Heart left ventricle (tissue), 16 donors: ENCODE measurements at regions not wholly inside any gene's neighbourhood (a gene's known extent, or its start where the extent isn't known, plus 50 kb on each side); places are given as distances from the start of the nearest gene placed in this dataset.

Experiments used
- ATAC-seq, 4 donors: fragments of 200-7000 bp; cut with Tn5 transposase; one replicate each; pipeline ENCODE4 v1.9.1; 2020 to 2022; ENCODE audit warnings: moderate library complexity in 4 of 4, mild to moderate bottlenecking in 3 of 4, moderate number of reproducible peaks in 1 of 4
- DNase-seq, 5 donors: peaks; one replicate each; pipeline ENCODE4 v3.0.0-alpha.2; 2020
- H3K27ac ChIP-seq, 12 donors: fragments of 200-600 bp; sonication (generic) in 4 of 12; one replicate each; pipeline versions ENCODE4 v1.5.0 to v1.8.0; 2016 to 2022; ENCODE audit warnings: mild to moderate bottlenecking in 2 of 12
- H3K27me3 ChIP-seq, 9 donors: fragments of 200-600 bp; sonication (generic) in 2 of 9; one replicate each; pipeline versions ENCODE4 v1.5.1 to v1.8.0; 2016 to 2022; ENCODE audit warnings: mild to moderate bottlenecking in 3 of 9
- H3K36me3 ChIP-seq, 9 donors: fragments of 200-600 bp; sonication (generic) in 2 of 9; one replicate each; pipeline versions ENCODE4 v1.5.0 to v1.8.0; 2018 to 2022; ENCODE audit warnings: mild to moderate bottlenecking in 2 of 9
- H3K4me1 ChIP-seq, 12 donors: fragments of 200-600 bp; sonication (generic) in 4 of 12; one replicate each; pipeline versions ENCODE4 v1.5.0 to v1.8.0; 2016 to 2022; ENCODE audit warnings: mild to moderate bottlenecking in 3 of 12
- H3K4me3 ChIP-seq, 12 donors: fragments of 200-600 bp; sonication (generic) in 4 of 12; one replicate each; pipeline versions ENCODE4 v1.5.0 to v1.8.0; 2017 to 2022; ENCODE audit warnings: mild to moderate bottlenecking in 9 of 12, moderate library complexity in 4 of 12
- H3K9me3 ChIP-seq, 12 donors: fragments of 200-600 bp; sonication (generic) in 4 of 12; one replicate each; pipeline versions ENCODE4 v1.5.0 to v1.8.0; 2016 to 2022; ENCODE audit warnings: mild to moderate bottlenecking in 1 of 12
- CTCF ChIP-seq, 12 donors: fragments of 200-600 bp; sonication (generic) in 4 of 12; IDR thresholded peaks; one replicate each; pipeline versions ENCODE4 v1.5.0 to v1.8.0; 2018 to 2022; ENCODE audit warnings: antibody characterized with exemption in 12 of 12, mild to moderate bottlenecking in 5 of 12
- POLR2A ChIP-seq, 2 donors: fragments of 450-650 bp; IDR thresholded peaks; one replicate each; pipeline ENCODE4 v1.6.1; 2017; ENCODE audit warnings: antibody characterized with exemption in 2 of 2, mild to moderate bottlenecking in 2 of 2, moderate library complexity in 2 of 2
- WGBS, 4 donors: extraction: QIAGEN DNeasy Blood & Tissue Kit in 2 of 4; methylation state at CpG; one replicate each; pipeline versions ENCODE4 v1.1.5 to v1.1.7; 2013 to 2018; 5-methylcytosine and 5-hydroxymethylcytosine counted together
- intact Hi-C, 10 donors: fragments of 100-400 bp; cut with DNase I; formaldehyde crosslinking; loops; one replicate each; pipeline versions ENCODE4 v1.11.1 to v1.14.2; 2022
- donor health status: ischemic (EF 13 %, LVEDD 7.1; RV severe dilation, severe dysfunction).
- donor health status: healthy with polysubstance abuse.
- donor health status: DM: no; HTN: yes; CAD: no.
- donor health status: DM: no; HTN: no; CAD: no.
- donor health status: ischemic (EF 25% LVEDD 6.9; RV normal size, moderate dysfunction).
- donor health status: ischemic (EF 25% LVEDD 5.7; RV mildly dilated, moderate dysfunction).
- donor health status: healthy.
- donor health status: DM: yes; HTN: yes; CAD: no.
- donor health status: ischemic (EF 35%, LVEDD 5.7; RV mildly dilated, moderate dysfunction).
- donor health status: nonischemic (EF 11% LVEDD 7.7; RV severe dilation, severe dysfunction).
- donor health status: DM: yes; HTN: yes; CAD: no.
- donor health status: PGD.
- donor health status: ischemic (EF 29% LVEDD 5.4; RV normal size, mild dysfunction).
- donor health status: nonischemic (EF 23%, LVEDD 6.1; RV moderate dilation, normal function).

- Histone ChIP-seq H3K36me3 (no peaks in the 10 kb centered on the region), H3K4me1 (no peaks in the 10 kb centered on the region), H3K27me3 (no peaks in the 10 kb centered on the region), H3K4me3 (no peak overlapping the region), H3K27ac (no peak overlapping the region), H3K9me3 (no peaks in the 10 kb centered on the region)
- 57 to 67% (median 58%) methylated on average over 4 of the region's 4 CpGs for WGBS, 4 donors
- intact Hi-C loops: no loop called here
- DNase-seq (no peak), ATAC-seq (no peak)
- TF ChIP-seq POLR2A (IDR thresholded peaks at IDR 0.05) (no peak), CTCF (IDR thresholded peaks at IDR 0.05) (no peak)
These were observed 197.6 kb downstream of the BCL11A start for GRCh38 chr2:60355849-60356261.

- no peaks in the 10 kb centered on the region for H3K36me3 ChIP-seq
- no peak for TF ChIP-seq CTCF (IDR thresholded peaks at IDR 0.05)
- TF ChIP-seq POLR2A (IDR thresholded peaks at IDR 0.05): no peak
- H3K4me3 ChIP-seq: no peak overlapping the region
- H3K27ac ChIP-seq: no peak overlapping the region
- no peaks in the 10 kb centered on the region for H3K9me3 ChIP-seq
- intact Hi-C loops: no loop called here
- DNase-seq (no peak), ATAC-seq (no peak)
- H3K4me1 ChIP-seq: no peaks in the 10 kb centered on the region
- WGBS, 4 donors: 43 to 93% (median 71%) methylated on average over 1 of the region's 1 CpG
- no peaks in the 10 kb centered on the region for H3K27me3 ChIP-seq
These were observed 198.7 kb downstream of the BCL11A start for GRCh38 chr2:60354713-60355112.

- Histone ChIP-seq H3K9me3 (no peaks in the 10 kb centered on the region), H3K36me3 (no peaks in the 10 kb centered on the region), H3K4me1 (no peaks in the 10 kb centered on the region), H3K27me3 (no peaks in the 10 kb centered on the region), H3K27ac (no peak overlapping the region), H3K4me3 (no peak overlapping the region)
- TF ChIP-seq POLR2A (IDR thresholded peaks at IDR 0.05): no peak
- ATAC-seq: no peak
- 73 to 78% (median 75%) methylated on average over 2 of the region's 2 CpGs for WGBS, 4 donors
- intact Hi-C loops: no loop called here
- no peak for DNase-seq
These were observed 199.6 kb downstream of the BCL11A start for GRCh38 chr2:60353863-60354262.

GRCh38 chr2:60353406-60353800 is 200.1 kb downstream of the BCL11A start:
- ATAC-seq: no peak
- H3K4me1 ChIP-seq: no peaks in the 10 kb centered on the region
- intact Hi-C loops: no loop called here
- no peaks in the 10 kb centered on the region for H3K27me3 ChIP-seq
- 61 to 72% (median 67%) methylated on average over 10 of the region's 10 CpGs for WGBS, 4 donors
- TF ChIP-seq POLR2A (IDR thresholded peaks at IDR 0.05) (no peak), CTCF (IDR thresholded peaks at IDR 0.05) (no peak)
- H3K9me3 ChIP-seq: no peaks in the 10 kb centered on the region
- no peak for DNase-seq
- H3K36me3 ChIP-seq: no peaks in the 10 kb centered on the region
- H3K27ac ChIP-seq: no peak overlapping the region
- H3K4me3 ChIP-seq: no peak overlapping the region
